Kidney tubule cell (primary cell): ENCODE measurements at regions not wholly inside any gene's neighbourhood (a gene's known extent, or its start where the extent isn't known, plus 50 kb on each side); places are given as distances from the start of the nearest gene placed in this dataset.

Experiments
- DNase-seq: peaks from one replicate; pipeline ENCODE4 v3.0.0-alpha.2; 2018; ENCODE audit warnings: low spot score

GRCh38 chr5:39891376-39891775 lies 466.6 kb upstream of the DAB2 start:
- DNase-seq = peak; percentile 8

DNA sequence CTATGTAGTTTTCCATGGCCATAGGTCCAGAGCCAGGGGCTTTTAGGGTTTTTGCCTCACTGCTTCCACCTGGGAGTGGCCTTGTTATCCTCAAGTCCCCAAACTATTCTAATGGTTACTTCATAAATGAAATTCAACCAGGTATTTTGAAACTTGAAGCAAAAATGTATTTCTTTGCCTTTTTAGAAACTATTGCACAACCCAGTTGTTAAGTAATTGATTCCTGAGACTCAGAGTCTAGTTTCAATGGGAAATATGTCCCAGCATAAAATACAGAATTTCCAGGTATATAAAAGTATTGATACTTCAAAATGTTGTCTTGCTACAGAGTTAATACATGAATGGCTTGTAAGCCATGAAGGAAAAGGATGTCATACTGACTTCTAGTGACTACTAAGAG lies 456.2 kb upstream of the DAB2 start:
- DNase-seq = no peak

- no peak for DNase-seq
Observed at GRCh38 chr5:39877479-39877878, 452.7 kb upstream of the DAB2 start.

DNA sequence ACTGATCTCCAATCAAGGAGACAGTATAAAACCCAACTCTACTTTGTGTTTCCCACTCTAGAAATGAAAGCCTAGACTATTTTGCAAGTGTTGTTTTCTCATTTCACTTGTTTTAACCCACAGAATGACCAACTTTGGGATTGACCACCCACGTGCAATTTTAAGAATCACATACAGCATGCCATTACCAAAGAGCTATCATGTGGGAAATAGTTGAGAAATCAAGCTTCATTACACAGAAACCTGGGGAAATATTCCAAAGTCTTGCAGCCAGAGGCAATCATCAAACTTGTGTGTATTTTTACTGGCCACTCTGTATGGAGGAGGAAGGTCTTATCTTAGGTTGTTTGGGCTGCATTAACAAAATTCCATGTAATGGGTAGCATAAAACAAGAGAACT lies 451.4 kb upstream of the DAB2 start:
- no peak for DNase-seq

GRCh38 chr5:39870137-39870536 lies 445.4 kb upstream of the DAB2 start:
- no peak for DNase-seq

DNA sequence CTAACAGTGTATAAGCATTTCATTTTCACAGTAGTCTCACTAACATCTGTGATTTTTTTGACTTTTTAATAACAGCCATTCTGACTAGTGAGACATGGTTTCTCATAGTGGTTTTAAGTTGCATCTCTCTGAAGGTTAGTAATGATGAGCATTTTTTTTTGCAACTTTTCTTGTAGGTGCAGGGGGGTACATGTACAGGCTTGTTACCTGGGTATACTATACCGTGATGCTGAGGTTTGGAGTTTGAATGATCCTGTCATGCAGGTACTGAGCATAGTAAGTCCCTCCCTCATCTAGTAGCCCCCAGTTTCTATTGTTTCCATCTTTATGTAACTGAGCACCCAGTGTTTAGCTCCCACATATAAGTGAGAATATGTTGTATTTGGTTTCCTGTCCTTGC lies 444.6 kb upstream of the DAB2 start:
- DNase-seq = no peak

DNA sequence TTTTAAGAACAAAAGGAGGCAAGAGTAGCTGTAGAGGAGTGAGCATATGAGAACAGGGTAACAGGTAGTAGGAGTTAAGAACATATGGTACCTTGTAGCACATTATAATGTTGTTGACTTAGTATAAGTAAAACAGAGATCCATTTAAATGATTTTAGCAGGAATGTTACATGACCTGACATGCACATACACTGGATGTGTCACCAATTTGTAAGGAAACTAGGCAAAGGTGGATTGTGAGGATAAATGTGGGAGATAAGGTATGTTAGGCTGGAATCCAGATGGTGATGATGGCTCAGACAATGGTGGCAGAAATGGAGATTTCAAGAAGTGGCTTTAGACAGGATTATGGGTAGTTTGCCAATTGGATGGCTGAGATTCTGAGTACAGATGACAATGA lies 443.1 kb upstream of the DAB2 start:
- DNase-seq = no peak

DNA sequence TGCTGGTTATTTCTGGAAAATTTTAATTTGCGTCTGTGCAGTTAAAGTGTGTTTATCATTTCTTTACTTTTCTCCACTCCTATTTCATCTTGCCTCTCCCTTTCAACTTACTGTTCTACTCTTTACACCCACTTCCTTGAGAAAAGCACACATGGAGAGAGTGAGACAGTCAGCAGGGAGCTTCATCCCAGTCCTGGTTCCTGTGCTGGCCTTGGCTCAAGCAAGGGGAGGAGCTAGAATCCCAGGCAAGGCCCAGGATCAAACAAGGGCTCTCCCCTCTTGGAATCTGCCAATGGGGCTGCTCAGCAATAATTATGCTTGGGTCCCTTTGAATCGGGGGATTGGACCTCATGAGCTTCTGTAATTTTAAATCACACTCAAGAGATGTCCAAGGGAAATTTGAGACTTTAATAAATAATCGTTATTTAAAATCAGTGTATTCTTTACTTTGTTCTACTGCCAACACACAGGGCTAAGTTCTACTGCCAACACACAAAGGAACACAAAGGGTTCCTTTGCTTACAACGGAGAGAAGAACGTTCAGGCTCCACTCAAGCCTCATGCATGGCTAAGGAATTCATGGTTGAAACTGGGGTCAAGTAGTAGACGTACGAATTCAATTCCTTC lies 439.3 kb upstream of the DAB2 start:
- no peak for DNase-seq

DNA sequence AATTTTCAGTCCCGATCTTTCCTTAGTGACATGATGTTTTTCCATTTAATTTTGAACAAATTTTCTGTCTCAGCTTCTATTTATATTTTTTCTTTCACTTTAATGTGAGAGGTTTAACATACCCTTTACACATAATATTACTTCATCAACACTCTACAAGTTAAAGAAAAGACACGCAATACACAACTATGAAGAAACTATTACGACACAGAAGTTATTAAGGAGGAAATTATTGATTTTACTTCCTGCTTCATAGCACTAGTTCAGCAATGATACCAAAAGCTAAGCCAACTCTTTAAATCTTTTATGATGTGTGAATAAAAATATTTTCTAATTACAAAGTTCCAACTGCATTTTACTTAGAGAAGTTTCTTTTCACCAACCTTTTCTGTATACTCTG lies 432.3 kb upstream of the DAB2 start:
- no peak for DNase-seq

DNA sequence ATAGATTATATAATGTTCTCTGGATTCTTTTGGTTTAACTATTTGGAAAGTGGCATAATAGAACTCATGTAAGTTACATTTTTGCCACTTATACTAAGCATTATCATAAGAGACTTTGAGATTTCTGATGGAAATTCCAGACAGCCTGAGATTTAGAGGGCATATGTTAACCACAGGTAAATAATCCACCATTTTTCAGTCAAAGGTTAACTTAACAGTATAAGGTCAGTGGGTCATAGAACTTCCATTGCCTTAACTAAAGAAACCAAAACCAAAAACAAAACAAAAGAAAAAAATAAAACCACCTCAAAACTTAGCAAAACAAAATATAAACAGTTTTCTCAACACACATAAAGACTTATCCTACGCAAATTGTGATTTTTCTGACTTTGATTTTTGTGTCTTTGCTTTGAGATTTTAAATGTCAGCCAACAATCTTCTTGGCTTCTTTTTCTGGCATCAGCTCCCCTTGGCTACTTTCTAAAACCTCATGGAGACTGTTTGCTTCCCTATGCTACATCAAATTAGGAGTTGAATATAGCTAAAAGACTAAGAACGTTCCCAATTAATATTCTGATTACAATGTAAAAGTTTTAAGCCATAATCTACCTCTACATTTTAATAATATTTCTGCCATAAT lies 430.1 kb upstream of the DAB2 start:
- no peak for DNase-seq

DNA sequence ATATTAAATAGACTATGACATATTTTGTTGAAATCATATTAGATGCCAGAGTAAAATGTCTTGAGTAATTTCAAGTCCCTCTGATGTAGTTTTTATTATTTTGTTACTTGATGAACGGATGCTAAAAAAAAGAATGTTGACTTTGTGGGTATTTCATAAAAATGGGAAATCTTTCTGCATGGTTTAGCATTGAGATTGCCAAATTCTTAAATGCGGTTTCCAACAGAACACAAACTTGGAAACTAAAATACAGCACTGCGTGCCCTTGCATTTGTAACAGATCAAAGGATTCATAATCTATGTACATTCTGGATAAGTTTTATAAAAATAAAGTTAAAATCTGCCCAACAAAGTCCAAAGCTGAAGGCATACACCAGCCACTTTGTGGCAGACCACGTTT lies 425.5 kb upstream of the DAB2 start:
- DNase-seq = no peak

DNA sequence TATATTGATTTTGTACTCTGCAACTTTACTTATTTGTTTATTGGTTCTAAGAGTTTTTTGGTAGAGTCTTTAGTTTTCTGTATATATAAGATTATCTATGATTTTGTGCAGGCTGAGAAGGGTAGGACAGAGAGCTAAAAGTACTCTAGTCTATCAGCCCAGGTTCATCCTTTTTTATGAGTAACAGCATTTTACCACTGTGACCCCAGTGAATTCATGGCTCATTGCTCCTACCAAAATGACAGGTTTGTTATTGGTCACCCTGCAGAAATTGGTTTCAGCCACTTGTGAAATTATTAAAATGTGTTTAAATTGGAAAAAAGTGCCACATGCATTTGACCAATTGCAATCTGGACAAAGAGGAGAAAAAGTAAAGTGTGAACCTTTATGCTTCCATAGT lies 421.4 kb upstream of the DAB2 start:
- DNase-seq = no peak

DNA sequence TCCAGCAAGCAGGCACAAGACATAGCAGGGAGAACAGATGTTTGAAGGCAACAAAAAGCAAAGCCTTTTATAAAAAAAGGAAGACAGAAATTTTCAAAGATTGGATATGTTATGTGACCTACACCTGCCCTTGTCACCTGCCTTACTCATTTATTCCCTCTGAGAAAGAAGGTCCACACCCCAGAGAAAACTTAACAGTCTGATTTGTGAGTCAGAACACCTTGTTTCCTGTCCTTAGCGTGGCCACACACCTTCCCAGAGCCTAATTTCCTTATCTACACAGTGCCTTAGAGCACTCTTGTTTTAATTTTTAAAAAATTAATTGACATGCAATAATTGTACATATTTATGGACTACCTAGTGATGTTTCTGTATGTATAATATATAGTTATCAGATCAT lies 419.0 kb upstream of the DAB2 start:
- peak; percentile 12 for DNase-seq

DNA sequence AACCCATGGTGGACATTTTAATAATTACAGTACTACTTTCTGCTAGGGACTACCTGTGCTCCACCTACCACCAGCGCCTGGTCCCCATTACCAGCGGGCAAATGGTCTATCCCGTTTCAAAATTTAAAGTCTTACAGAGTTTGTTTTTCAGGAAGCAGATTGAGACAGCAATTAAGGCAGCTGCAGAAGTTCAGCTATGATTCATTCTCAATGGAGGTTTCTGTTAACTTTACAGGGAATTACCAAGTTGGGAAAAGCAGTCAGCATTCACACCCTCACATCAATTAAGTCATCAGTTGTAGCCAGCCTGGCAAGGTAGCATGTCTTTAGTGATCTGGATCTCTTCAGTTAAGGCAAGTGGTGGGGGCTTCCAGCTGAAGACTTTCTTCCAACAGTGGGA lies 410.6 kb upstream of the DAB2 start:
- DNase-seq = peak; percentile 6

GRCh38 chr5:39829441-39829840 lies 404.7 kb upstream of the DAB2 start:
- DNase-seq = no peak

DNA sequence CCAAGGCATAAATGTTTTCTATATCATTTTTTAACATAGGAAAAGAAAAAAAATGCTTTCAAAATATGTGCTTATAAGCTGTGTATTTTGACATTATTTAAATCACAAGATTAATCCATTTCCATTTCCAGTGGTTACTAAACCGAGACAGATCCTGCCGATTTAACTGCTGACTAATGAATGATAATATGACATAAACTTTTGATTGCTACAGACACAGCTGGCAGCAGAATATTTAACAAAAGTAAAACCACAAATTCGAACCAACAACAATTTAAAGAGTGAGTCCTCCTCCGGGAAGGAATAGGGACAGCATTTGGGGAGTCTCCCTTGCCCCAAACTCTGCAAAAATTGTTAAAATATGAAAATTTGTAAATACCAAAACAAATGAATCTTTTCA lies 401.3 kb upstream of the DAB2 start:
- no peak for DNase-seq

DNA sequence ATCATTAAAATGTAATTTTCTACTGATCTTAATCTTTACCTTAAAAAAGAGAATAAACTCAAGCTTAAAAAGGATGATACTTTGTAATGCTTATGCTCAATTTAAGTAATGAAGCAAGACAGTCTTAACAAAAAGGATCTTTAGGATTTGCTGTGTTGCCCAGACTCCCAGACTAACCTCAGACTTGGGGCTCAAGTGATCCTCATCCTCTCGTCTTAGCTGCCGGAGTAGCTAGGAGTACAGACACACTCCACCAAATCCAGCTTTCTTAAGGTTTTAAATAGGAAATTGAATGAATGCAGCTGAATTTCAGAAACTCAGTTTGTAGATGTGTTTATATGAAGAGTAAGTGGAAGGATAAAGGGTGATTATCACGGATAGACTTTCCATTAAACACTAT lies 400.5 kb upstream of the DAB2 start:
- DNase-seq = no peak

GRCh38 chr5:39822020-39822419 lies 397.2 kb upstream of the DAB2 start:
- DNase-seq = no peak

GRCh38 chr5:39816866-39817265 lies 392.1 kb upstream of the DAB2 start:
- no peak for DNase-seq

- DNase-seq = no peak
Observed at GRCh38 chr5:39816156-39816845, 391.5 kb upstream of the DAB2 start.

GRCh38 chr5:39815711-39816110 lies 390.9 kb upstream of the DAB2 start:
- no peak for DNase-seq

DNA sequence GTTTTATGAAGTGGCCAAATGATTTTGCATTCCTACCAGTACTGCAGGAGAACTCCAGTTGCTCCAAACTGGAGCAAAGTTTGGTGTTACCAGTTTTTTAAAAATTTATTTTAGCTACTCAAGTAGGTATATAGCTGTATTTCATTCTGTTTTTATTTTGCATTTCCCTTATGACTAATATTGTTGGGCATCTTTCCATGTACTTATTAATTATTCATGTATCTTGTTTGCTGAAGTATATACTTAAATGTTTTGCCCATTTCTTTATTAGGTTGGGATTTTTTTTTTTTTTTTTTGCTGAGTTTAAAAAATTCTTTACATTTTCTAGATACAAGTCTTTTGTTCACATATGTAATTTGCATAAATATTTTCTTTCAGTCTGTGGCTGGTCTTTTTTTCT lies 386.6 kb upstream of the DAB2 start:
- no peak for DNase-seq

DNA sequence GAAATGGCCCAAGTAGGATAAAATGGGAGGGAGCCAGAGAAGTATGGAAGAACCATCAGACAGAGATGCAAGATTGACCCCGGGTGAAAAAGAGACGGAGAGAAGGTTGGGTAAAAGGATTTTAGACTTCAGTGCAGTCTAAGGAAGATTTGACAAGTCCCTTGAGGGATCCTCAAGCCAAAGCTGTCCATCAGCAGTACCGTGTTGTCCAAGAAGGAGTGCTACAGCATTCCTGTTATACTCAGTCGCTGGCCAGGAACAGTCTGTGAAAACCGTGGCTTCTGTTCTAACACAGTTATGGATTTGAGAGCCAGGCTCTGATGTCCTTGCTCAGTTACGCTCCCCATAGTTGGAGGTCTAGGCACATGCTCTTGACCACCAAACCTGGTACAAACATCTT lies 383.9 kb upstream of the DAB2 start:
- no peak for DNase-seq

- DNase-seq = no peak
Observed at GRCh38 chr5:39801306-39801705, 376.5 kb upstream of the DAB2 start.
